ENCODE measurements at regions not wholly inside any gene's neighbourhood (a gene's known extent, or its start where the extent isn't known, plus 50 kb on each side); places are given as distances from the start of the nearest gene placed in this dataset.

DNA sequence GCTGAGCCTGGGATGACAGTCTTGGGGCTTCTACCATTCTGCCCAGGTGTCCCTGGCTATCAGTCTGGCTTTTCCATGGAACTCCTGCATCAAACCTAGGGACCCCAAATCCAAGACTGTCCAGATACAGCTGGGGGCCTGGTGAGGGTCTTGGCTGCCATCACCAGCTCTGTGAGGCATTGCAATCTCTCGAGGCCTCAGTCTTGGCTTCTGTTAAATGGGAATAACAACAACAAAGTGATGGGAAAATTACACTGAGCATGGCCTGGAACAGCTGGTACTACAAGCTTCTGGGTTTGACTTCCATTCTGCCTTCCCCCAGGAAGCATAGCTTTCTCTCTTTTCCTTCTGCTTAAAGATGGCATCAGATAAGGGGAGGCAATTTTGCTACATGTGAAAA is 50.0 kb upstream of the LCTL start:
- no peak for DNase-seq (ENCODE audit: low read depth in 2 of 2)

DNA sequence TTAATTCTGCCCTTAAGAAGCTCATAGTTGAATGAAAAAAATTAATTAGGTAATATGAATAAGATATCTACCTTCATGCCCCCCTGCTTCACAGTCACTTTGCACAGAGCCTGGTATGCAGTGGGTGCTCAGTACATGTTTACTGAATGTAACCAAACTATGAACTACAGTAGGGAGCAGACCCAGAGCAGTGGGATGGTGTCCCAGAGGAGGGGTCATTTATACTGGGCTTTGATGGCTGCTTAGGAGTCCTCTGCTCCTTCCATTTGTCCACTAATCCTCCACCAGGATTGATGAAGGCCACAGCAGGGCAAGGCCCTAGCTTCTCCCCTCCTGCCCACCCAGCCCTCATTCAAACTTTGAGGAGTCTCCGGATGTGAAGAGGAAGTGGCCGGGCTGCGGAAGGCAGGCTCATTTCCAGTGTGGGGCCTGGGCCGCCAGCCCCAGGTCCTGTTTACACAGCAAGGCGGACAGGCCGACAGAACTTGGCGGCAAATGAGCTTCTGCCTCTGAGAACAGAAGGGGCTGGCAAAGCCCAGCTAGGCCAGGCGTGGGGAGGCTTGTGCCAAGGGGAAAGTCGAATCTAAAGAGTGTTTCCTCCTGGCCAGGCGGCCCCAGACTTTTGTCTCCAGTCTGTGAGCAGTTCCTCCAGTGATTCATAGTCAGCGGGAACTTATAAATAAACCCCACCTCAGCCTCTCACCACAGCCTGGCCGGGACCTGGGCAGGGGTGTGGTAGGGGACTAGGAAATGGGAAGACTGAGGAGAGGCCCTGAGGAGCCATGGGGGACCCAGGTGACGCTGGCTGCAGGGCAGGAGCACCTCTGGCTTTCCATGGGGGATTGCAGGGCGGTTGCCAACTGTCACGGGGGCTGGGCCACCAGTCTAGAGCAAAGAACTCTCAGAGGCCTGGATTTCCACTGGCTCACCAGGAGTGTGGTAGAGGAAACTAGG is 51.6 kb upstream of the LCTL start:
- no peak for DNase-seq (ENCODE audit: low read depth in 2 of 2)

DNA sequence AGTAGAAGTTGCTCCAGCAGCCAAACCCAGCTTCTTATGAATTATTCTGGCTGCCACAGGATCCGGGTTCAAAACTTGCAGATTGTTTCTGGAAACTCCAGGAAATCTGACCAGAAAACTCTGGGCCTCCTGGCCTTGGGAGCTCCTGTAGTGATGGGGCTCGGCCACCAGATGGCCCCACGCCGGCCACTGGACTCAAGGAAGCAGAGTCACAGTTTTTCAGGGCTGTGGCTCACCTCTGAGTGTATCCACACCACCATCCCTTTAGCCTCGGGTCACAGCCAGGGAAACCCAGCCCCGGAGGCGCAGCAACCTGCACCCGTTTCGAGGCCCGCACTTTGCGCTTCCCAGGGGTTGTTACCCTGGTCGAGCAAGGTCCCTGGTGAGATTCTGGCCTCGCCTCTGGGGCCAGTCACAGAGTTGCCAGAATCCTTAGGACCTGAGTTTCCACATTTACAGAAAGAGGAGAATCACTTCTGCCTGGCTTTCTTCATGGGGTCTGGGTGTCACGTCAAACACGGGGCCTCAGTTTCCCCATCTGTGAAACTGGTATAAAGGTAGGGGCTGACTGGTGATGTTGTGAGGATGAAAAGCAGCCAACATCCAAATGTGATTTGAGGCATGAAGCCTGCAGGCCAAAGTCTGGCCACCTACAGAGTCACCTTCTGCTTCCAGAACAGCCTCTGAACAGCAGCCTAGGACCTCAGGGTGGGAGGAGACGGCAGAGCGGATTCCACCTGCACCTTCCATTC is 53.5 kb upstream of the LCTL start:
- peak; percentile 26 to 27 for DNase-seq (ENCODE audit: low read depth in 2 of 2)

DNA sequence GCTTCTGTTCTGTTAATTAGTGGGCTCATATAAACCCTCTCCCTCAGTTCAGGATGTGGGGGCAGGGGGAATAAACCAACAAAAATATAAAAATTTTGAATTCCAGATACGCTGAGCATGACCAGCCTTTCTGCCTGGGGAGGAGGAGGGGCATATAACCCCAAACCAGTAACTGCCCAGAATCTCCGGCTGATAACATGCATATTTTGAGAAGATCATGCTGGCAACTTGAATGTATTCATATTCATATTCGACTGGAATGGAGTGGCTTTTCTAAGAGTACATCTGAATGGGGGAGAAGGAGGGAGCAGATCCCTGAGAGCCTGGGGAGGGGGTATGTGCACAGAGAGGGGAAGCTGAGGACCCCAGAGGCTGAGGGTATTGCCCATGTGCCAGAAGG is 54.5 kb upstream of the LCTL start:
- no peak for DNase-seq (ENCODE audit: low read depth in 2 of 2)

DNA sequence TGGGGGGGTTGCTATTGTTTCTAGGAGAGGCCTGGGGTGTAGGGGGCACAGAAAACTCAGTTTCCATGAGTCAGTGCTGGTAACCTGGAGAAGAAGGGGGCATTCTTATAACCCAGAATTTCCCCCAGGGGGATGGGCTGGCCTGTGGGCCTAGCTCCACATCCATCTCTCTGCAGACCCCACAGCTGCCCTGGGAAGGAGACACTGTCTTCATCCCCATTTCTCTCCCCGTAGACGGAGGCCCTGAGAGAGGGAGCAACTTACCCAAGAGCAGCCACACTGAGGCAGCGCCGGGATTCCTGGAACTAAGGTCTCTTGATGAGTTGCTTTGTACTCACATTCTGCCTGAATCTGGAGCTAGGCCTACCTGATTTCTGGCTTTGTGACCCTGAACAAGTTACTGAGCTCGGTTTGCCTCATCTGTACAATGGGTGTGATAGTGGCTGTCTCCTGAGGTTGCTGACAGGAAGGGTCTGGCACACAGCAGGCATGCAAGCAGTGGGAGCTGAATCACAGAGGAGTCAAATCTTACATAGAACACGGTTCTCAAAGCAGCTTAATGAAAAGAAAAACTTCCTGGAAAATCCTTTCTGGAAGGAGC is 55.0 kb upstream of the LCTL start:
- DNase-seq (ENCODE audit: low read depth in 2 of 2) = no peak

DNA sequence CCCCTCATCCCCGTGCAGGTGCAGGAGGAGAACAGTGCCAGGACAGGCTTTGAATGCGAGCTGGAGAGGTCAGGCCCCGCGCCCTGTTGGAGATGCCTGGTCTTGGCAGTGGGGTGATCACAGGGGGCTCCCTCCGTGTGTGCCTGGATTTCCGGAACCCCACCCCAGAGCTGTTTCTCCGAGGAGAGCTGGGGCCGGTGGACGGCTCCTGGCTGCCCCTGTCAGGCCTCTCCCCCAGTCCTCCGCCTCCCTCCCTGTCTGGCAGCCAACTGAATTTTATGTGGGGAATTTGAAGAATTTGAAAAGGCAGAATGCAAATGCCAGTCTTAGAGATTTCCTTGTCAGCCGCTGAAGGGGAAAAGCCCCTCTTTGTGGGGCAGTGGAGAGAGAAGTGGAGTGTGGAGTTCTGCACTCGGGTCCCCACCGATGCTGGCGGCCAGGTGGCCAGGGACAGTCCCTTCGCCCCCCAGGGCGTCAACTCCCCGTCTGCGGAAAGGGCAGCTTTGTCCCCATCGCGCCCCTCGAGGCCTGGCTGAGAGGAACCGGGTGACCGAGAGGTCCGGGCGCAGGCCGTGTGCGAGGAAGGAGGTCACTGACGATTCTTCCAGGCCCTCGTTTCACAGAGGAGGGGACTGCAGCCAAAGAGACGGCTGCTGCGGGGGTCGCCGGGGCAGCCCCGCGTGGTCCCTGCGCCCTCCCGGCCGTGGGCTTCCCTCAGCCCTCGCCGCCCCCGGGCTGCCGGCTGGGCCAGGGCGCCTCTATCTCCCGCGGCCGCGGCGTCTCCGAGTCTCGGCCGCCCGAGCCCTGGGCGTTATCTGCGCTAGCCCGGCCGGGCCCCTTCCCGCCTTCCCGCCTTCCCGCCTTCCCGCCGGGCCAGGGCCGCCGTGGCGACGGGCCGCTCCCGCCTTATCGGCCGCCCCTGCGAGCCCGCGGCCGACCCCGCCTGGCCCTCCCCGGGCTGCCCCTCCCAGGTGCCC is 56.0 kb upstream of the LCTL start:
- DNase-seq (ENCODE audit: low read depth in 2 of 2) = no peak

DNA sequence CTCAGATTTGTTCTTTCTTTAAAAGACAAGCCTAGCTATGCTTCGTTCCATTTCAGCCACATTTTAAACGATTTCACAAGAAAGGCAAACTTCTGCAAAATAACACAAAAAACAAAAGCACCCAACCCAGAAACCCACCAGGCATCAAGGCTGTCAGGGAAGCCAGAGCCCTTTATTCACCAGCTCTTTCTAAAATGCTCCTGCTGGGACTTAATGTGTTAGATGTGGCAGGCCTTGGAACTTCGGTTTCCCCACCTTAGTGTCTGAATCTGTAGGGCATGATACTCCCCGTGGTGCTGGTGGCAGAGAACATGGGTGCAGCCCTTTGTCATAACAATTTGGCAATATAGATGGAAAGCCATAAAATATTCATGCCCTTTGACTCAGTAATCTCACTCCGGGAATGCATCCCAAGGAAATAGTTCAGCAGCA is 56.8 kb upstream of the LCTL start:
- DNase-seq (ENCODE audit: low read depth in 2 of 2) = no peak

DNA sequence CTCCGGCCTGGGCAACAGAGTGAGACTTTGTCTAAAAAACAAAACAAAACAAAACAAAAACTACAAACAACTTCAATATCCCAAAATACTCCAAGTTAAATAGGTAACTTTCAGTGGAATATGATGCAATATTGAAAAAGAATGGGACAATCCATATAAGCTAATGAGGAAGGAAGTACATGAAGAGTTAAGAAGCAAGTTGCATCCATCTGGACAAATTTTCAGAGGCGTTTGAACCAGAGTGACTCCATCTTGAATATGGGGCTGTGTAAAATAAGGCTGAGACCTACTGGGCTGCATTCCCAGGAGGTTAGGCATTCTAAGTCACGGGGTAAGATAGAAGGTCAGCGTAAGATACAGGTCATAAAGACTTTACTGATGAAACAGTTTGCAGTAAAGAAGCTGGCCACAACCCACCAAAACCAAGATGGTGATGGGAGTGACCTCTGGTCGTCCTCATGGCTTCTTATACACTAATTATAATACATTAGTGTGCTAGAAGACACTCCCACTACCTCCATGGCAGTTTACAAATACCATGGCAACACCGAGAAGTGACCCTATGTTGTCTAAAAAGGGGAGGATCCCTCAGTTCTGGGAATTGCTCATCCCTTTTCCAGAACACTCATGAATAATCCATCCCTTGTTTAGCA is 58.1 kb upstream of the LCTL start:
- no peak for DNase-seq (ENCODE audit: low read depth in 2 of 2)

DNA sequence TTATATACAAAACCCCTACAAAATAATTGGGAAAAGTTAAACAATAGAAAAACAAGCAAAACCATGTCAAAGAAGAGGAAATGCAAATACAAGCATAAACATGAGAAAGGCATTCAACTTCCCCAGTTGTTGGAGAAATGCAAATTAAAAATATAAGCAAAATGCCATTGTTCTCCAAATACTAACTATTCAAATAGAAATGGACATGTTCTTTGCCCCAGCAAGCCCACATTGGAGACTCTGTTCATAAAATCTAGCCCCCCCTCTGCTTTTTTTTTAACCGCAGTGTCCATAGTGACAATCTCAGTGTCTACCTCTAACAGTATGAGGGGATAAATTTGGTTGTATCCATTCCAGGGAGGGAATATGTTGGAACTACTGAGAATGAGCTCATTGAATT is 59.7 kb upstream of the LCTL start:
- no peak for DNase-seq (ENCODE audit: low read depth in 2 of 2)

DNA sequence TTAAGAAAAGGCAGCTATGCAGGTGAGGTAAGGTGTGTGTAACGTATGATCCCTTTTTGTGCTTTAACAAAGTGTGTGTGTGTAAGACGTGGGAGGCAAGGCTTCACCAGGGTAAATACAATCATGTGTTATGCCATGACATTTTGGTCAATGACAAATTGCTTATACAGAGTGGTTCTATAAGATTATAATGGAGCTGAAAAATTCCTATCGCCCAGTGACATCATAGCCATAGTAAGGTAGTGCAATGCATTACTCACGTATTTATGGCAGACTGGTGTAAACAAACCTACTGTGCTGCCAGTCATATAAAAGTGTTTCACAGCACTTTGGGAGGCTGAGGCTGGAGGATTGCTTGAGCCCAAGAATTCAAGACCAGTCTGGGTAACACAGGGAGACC is 60.2 kb upstream of the LCTL start:
- no peak for DNase-seq (ENCODE audit: low read depth in 2 of 2)

DNA sequence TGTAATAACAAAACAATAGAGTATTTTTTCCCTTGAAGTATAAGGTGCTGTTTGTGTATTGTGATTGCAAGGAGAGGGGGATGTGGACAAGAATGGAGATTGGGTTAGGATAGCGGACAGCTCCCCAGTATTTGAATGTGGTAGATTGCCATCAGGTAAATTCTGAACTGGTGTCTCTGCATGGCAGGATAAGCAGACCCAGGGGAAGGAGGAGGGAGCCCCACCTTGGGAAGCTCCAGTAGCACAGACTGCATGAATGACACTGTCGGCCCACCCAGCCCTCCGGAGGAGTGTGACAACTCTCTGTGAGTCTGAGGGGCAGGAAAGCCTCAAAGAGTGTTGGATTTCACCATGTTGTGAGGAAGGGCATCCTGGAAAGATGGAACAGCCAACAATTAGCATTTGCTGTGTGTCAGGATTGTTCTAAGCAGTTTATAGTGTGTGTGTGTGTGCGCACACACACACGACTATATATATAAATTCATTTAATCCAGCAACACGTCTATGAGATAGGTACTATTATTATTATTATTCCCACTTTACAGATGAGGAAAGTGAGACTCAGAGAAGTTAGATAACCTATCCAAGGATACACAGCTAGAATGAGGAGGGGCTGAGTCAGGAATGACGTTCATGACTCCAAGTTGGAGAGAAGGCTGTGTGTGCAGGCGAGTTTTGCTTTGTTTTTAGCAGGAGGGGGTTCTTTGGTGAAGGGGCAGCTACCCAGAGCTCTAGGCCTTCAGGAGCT is 63.4 kb upstream of the LCTL start:
- DNase-seq (ENCODE audit: low read depth in 2 of 2) = no peak

DNA sequence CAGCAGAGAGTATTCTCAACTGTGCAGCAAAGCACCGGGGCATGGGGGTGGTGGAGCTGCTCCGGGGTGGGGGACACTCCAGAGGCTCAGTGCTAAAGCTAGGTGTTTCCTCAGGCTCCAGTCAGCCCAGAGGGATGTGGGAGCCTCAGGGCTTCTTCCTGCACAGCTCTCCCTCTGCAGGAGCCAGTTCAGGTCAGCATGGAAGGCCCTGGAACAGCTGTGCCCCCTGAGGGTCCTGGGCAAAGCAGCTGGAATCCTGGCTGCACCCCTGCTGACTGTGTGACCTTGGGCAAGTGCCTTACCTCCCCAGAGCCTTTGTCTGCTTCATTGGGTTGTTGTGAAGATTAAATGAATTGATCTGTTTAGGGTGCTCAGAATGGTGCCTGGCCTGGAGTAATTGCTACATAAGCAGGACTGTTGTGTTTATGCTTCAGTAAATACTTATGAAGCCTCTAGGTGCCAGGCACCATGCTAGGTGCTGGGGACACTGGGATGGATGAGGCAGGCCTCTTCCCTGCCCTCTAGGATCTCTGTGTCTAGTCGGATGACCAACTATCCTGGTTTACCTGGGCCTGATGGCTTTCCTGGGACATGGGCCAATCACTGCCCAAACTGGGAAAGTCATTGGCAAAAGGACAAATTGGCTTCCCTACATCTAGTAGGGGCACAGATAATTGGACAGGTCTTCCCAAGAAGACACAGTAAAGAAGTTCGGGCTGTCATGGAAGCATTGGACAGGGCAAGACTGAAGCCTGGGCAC is 64.2 kb upstream of the LCTL start:
- DNase-seq (ENCODE audit: low read depth in 2 of 2) = no peak

DNA sequence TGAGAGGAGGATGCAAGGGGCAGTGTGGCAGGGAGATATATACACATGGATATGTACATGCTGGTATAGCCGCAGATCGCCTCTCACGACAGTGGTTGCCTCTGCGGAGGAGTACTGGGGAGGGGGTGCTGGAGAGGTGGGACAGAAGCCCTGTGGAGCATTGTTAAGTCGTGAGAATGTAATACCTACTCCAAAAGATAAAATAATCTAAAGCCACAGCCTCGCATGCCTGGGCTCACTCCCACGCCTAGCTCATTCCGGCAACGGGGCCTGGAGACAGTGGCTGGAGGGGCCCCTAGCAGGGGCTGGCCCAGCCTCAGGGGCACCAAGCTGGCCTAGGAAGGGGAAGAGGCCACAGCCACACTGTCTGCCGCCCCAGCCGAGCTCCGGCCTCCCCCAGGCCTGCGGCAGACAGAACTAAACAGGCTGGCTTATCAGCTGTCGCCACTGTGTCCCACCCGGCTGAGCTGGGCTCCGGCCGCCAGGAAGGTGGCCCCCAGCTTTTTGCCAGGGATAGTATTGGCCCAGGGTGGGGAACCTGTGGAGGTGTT is 65.1 kb upstream of the LCTL start:
- no peak for DNase-seq (ENCODE audit: low read depth in 2 of 2)

DNA sequence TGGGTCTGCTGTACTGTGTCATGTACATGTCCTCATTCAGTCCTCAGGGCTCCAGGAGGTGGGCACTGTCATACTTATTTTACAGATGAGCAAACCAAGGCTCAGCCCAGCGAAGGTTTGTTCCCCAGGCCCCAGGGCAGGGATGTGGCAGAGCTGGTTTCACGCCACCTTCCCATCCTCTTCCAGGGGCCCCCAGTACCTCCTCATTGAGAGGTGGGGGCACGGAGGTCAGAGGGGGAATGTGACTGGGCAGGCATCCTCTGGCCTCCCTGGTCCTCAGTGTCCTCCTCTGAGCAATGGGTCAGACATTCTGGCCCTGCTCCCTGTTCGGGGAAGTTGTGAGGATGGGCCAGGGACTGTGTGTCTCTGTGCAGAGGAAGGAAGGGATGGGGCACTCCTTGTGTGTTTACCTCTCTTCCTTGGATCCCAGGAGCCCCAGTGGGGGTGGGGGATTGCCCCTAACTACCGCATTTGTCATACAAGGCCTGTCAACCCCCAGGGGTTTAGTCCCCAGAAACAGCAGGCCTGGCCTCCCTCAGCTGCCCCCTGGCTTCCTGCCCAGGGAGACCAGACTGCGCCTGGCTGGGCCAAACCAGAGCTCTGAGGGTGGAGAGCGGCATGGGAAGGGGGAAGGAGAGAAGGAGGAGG is 65.9 kb upstream of the LCTL start:
- no peak for DNase-seq (ENCODE audit: low read depth in 2 of 2)

DNA sequence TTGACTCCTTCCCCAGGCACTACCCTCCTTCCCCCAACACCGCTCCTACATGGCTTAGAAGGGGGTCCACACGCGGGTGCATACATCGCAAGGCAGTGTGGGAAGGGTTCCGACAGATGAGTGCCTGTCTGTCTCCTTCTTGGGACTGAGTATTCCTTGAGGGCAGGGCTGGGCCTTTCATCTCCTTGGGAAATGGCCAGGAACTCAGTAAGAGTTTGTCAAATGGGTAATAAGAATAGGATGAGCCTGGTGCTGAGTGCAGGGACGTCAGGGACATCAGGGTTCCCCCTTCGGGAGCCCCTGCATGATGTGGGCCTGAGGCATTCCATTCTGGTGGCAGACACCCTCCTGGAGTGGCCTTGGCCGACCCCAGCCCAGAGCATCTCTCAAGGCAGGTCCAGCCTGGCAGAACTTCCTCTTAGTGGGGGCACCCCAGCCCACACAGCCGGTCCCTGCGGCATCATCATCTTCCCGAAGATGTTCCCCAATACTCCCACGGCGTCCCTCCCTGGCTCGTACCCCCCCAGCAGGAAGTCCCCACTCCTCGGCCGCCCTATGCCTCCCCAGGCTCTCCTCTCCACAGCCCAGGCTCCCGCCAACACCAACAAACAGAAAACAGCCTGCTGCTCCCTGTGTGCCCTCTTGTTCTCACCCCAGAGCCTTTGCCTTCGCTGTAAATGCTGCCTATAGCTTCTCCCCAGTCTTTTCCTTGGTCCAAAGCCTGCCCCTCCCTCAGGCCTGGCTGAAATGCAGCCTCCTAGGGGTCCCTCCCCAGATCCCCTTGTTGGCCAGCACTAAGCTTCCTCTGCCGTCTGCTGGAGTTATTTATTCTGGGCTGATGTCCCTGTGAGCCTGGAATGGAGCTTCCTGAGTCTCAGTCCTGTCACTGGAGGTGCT is 67.5 kb upstream of the LCTL start:
- DNase-seq (ENCODE audit: low read depth in 2 of 2) = no peak

DNA sequence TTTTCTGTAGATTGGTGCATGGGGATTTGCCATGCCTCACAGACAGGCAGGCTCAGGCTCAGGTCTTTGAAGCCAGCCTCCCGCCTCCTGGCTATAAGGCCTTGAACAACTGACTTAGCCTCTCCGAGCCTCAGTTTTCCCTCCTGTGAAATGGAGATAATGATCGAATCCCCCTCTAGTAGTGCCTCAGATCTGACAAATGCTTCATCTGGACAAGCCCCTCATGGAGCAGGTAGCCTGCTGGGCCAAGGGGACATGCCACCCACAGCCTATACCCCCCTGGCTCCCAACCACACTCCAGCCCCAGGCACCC is 68.1 kb upstream of the LCTL start:
- DNase-seq (ENCODE audit: low read depth in 2 of 2) = no peak

DNA sequence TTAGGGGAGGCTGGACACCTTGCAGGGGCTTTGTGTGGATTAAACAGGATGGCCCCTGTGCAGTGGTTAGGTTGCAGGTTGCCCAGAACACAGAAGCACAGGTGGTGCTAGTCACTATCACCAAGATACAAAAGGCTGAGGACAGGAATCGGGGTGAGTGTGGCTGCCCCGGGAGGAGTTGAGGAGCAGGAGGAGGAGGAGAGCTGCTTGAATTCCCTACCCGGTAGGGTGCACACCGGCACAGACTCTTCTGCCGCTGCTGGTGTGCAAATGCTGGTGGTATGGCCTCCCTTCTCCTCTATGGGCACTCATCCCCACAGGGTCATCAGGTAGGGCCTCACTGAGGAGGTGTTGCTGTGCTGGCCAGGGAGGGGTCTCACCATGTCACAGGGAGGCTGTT is 67.5 kb upstream of the SMAD6 start:
- no peak for DNase-seq (ENCODE audit: low read depth in 2 of 2)

DNA sequence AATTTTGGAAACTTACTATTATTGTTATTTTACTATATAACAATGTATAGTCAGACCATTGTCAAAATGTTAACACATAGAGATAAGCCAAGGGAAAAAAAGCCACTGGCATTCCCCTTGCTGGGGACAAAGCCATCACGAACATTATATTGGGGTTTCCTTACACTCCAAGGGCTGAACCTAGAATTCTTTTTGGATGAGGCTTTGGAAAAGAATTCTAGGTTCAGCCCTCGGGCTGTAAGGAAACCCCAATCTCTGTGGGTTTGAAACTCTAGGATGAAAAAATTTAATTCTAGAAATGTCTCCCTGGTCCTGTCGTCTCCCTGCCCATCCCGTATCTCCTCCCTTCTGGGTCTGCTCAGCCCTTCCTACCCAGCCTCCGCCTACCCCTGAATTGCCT is 67.0 kb upstream of the SMAD6 start:
- DNase-seq (ENCODE audit: low read depth in 2 of 2) = no peak

Measured in stimulated activated CD4-positive, alpha-beta T cell treated with anti-CD3 and anti-CD28 coated beads, Interleukin-15, amount 100 ng/mL, for 48 hours (primary cell).